ENCODE measurements at regions not wholly inside any gene's neighbourhood (a gene's known extent, or its start where the extent isn't known, plus 50 kb on each side); places are given as distances from the start of the nearest gene placed in this dataset.
"Not testable (repeated sequence)": the region's sequence is repeated elsewhere in the genome, so short reads cannot be mapped to it uniquely, and the experiment has no call there.

DNA sequence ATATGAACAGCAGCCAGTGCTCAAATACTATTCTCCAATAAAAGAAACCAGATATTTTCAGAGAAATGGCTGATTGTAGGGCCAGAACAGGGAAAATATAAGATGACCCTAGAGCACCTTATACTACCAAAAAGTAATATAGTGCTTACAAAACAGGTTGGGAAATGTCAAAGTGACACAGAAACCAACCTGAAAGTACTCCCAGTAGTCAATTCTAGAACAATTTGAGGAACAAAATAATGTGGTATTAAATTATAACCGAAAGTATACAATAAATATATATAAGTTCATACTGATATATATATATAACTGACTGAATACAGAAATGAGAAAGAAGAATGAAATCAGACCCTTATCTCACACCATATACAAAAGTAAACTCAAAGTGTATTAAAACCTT is 657.2 kb upstream of the PHF14 start:
- no peak for DNase-seq

DNA sequence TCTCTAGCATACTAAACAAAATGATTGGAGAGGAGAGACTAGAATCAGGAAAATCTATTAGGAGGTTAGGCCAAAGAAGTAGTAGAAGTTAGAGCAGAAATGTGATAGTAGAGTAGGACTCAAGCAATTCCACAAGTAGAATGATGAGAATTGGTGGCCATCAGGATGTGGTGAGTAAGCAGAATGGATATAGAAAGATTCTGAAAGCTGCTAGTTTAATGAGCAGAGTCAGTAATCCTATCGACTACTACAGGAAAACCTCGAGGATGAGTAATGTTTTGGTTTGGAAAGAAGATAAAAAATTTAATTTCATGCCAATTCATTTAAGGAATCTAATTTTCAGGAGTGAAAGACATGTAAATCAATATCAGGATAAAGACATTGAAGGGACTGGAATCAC is 648.3 kb upstream of the PHF14 start:
- no peak for DNase-seq

DNA sequence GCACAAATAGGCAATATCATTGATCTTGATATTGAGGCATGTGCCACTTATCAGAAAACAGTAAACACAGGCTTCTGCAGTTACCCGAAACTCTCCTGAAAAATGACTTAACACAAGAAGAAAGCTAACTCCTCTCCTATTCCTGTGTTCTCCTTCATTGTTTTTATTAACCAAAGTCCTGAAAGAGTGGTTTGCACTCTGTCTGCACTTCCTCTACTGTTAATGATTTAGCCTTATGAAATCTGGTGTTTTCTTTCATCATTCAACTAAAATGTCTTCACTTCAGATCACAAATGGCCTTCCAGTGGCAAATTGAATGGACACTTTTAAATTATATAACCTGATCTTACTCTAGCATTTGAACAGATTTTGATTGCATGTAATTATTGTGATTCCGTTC is 630.6 kb upstream of the PHF14 start:
- DNase-seq: no peak

DNA sequence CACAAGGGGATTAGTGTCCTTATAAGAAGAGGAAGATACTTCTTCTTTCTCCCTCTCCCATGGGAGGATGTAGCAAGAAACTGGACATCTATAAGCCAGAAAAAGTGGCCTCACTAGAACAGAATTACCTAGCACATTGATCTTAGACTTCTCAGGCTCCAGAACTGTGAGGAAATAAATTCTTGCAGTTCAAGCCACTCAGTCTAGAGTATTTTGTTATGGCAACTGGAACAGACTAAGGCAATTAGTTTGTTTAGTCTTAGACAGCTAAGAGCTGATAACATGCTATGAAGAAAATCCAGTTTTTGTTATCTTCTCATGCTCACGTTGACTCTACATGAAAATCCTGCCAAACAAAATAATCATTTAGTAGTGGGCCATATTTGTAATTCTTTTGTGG is 627.6 kb upstream of the PHF14 start:
- DNase-seq: no peak

DNA sequence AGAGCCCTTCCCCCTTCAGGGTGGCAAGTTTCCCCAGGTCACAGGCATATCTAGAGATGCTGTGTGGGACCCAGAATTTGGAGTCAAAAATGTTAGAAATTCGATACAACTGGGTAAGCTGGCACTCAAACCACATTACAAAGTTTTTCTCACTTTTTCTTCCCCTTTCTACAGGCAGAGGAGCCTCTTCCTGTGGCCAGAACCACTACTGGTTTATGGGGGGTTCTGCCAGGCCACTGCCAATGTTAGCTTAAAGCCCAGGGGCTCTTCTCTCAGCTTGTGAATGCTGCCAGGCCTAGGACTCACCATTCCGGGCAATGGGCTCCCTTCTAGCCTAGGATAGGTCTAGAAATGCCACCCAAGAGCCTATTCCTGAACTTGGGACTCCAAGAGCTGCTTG is 617.9 kb upstream of the PHF14 start:
- no peak for DNase-seq

DNA sequence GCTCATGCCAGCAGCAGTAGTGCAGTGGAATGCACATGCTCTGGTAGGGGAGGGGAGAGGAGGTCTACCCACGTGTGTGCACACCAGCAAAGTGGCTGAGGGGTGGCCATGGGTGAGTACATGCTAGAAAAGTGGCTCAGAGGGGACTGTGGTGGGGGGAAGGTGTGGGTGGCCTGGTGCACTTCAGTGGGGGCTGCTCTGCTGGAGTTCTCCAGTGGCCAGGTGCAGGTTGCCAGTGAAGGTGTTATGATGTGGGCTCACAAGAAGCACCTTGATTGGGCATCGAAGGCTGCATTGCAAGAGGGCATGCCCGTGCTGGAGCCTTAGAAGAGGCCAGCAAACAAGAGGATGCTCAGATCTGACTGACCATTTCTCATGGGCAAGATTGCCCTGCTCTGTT is 613.6 kb upstream of the PHF14 start:
- DNase-seq: no peak

DNA sequence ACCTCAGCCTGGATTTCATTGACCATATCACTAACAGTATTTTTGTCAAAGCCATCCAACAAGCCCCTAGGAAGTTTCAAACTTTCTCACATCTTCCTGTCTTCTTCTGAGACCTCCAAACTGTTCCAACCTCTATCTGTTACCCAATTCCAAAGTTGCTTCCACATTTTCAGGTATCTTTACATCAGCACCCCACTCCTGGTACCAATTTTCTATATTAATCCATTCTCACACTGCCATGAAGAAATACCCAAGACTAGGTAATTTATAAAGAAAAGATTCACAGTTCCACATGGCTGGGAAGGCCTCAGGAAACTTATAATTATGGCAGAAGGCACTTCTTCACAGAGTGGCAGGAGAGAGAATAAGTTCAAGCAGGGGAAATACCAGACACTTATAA is 571.9 kb upstream of the PHF14 start:
- DNase-seq: no peak

DNA sequence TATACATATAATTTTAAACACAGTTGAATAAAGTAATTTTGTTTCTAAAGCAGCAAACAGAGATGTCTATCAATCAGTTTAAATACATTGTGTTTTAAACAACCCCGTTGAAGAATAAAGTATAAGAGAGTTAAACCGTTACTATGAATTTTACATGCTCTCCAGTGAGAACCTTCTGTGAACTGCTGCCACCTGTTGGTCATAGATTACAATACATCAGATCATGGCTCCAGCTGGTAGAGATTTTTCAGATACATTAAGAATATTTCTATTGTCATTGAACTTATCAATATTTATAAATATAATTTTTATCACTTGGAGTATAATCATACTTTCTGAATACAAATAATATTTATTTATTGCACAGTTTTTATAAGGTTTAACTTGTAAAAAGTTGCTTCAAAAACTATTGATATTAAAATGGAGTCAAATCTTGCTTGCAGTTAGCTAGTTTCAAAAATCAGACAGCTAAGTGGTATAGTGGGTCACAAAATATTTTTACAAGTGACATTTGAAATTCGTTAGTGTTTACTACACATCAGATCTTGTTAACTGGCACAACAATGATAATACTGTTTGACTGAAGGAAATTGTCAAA is 561.2 kb upstream of the PHF14 start:
- DNase-seq: peak; percentile 31

DNA sequence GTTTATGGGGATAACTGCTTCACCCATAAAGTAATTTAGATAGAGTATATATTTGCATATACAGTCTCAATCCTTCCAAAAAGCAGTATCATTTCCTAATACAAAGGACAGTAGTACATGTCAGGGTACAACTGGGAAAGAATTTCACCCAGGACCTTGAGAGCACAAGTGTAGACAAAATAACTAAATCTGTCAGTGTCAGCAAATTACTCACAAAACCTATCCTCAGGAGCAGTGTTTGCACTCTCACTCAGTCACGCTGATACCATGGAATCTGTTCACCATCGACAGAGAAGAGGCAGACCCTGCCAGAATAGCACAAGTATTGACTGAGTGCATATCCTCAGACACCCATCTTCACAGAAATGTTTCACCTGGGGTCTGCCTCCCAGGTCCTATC is 554.7 kb upstream of the PHF14 start:
- no peak for DNase-seq

DNA sequence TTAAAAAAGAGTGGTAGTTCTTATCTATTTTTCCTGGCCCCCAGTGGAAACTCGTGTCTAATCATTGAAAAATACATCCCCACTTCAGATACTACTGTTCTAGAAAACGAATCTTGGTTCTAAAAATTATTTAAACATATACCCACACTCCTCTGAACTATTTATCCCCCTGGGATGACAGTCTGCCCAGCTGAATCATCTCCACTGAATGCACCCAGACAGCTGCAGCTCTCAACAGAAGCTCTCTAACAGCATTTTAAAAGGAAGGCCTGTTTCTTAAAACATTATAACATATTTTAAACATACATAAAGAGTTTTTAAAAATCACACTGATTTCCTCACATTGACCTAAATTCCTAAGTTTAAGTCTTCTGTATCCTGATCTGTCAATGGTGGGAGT is 544.6 kb upstream of the PHF14 start:
- DNase-seq: peak; percentile 0

DNA sequence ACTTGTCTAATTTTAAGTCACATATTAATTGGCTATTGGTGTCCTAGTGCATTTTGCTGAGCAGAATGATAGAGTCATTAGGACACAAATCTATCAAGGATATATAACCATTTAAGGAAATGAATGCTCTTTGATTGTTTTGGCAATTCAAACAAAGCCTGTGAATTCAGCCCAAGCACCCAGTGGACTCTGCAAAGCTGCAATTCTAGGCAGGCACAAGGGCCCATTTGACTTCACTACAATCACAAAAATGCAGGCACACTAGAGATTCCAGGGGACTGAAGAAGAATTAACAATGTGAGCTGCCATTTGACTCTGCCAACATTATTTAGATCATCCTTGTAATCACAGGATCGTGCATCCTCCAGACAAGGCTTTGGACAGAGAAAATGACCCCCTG is 544.2 kb upstream of the PHF14 start:
- DNase-seq: no peak

DNA sequence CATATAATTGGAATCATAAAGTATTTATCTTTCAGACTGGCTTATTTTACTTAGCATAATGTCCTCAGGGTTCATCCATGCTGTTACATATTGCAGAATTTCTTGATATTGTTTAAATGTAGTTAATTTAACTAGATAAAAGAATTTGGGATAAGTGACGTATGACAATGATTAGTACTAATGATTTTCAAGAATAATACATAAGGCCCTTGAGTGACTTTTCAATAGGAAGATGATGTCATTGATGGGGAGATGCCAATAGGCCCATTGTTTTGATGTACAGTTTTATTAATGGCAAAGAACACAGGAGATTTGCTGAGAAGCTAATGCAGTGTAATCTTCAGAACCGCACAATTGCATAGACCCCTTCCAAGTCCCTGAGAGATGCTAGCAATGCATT is 537.4 kb upstream of the PHF14 start:
- no peak for DNase-seq

DNA sequence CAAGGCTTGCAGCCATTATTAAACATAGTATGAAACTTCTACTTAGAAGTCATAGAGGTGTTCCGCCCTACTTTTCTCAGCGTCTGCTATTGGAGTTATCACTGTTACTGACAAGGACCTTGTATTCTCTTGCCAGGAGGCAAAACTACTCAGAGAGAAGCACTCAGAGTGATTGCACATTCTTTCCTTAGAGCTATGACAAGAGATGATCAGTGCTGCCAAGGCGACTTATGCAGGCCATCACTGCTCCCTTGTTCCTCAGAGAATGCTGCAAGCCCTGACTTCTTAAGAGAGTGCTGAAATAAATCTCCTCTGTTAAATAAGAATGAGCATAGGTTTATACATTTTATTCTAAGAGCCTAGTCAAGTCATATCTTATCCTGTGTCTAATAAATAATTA is 534.6 kb upstream of the PHF14 start:
- no peak for DNase-seq

DNA sequence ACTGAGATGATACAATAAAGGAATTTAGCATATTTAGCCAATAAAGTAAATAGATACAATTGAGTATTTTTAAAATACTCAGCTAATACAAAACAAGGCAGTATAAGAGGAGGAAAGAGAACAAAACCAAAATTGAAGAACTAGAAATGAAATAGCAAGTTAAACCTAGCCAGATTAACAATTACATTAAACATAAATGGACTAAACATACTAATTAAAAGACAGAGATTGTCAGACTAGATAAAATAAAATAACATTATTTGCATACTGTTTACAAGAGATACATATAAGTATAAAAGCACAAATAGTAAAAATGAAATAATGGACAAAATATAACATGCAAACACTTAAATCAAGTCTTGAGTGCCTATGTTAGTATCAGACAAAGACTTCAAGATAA is 517.7 kb upstream of the PHF14 start:
- no peak for DNase-seq

DNA sequence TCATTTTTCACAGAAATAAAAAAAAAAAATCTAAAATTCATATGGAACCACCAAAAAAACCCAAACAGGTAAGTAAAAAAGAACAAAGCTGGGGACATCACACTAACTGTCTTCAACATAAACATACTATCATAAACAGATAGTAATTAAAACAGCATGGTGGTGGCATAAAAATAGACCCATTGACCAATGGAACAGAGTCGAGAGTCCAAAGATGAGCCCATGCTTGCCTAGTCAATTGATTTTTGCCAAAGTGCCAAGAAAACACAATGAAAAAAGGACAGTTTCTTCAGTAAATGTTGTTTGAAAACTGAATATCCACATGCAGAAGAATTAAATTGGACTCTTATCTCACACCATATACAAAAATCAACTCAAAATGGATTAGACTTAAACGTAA is 513.2 kb upstream of the PHF14 start:
- no peak for DNase-seq

DNA sequence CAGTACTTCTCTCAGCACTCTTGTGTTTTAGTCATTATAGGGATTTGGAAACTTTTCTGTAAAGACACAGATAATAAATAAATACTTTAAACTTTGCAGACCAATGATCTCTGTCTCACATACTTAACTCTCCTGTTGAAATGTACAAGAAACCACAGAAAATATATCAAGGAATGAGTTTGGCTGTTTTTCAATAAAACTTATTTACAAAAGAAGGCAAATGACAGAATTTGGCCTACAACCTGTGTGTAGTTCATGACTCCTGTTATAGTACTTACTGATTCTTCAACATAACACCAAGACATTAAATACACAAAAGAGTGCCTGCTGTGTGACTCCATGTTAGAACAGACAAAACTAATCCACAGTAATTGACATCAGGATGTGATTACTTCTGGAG is 510.0 kb upstream of the PHF14 start:
- DNase-seq: no peak

DNA sequence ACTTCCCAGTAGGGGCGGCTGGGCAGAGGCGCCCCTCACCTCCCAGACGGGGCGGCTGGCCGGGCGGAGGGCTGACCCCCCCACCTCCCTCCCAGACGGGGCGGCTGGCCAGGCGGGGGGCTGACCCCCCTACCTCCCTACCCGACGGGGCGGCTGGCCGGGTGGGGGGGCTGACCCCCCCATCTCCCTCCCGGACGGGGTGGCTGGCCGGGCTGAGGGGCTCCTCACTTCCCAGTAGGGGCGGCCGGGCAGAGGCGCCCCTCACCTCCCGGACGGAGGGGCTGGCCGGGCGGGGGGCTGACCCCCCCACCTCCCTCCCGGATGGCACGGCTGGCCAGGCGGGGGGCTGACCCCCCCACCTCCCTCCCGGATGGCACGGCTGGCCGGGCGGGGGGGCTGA is 508.1 kb upstream of the PHF14 start:
- not testable (repeated sequence) for DNase-seq

DNA sequence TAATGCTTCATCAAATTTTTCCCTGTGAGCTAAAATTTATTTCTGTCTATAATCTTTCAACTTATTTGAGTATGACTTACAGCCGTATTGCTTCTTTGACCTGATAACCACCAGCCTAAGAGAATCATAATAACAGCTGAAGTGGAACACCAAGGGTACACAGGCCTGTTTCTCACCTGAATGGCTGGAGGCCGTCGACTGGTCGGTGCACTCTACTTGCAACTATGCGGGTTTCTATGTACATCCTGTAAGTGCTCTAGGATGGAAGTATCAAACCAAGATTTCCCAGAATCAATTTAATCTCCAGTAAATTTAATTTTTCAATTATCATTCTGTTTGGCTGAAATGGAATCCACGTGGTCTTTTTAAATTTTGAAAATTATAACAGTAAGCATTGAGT is 504.8 kb upstream of the PHF14 start:
- no peak for DNase-seq

DNA sequence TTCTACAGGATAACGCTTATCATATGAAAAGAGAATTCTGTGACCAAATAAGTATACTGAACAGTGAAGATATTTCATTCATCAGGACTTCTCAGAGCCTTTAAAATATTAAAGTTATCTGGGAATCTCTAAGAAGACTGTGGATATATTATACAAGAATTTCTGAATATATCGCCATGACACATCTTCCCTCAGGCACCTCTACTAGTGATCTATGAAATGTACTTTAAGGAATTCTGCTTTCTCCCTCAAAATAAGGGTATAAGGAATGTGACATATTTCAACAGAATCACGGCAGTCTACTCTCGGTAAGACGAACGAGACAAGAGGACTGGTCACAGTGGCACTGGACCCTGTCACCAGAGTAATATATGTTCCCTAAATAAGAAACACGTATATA is 504.2 kb upstream of the PHF14 start:
- no peak for DNase-seq

DNA sequence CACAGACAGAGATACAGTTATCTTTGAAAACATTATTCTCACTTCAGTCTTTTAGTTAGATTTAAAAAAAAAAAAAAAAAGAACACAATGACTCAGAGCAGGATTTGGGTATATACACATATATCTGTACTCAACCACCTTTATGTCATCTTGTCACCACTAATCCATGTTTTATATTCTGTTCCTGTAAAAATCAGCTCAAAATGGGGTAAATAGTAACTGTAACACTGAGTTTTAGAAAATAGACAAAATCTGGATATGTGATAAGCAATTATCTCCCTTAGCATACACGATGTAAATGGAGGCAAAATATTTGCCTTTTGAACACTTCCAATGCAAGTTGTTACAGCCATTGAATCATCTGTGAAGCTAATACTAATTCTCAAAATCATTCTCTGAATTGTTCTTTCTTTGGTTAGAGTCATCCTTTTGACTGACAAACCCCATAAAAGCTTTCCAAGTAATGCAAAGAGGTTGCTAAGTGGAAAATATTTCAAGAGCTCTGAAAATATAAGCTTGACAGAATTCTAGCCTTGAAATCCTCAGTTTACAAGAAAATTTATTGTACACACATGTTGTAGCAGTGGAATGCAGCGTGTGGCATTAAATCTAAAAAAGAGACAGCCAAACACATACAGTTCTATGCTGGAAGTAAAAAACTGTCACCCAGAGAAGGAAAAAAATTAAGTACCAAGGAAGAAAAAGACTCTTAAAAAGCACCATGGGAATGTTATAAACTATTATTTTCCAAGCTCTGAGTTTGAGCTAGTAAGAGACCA is 502.2 kb upstream of the PHF14 start:
- no peak for DNase-seq

DNA sequence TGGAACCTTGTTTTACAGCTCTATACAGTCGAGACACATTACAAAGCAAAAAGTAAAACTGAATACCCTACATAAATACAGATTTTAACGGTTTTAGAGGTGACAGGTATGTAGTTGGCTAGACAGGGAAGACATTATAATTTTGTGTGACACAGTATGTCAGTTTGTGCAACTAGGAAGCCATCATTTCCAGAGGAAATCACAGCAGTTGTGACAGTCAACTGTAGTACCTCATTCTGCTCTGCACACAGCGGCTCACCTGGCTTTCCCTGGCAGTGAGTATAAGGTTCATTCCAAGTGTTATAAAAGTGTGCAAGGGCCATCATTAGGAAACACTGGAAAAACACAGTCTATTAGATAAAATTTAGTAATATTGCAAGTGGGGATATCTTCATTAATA is 501.6 kb upstream of the PHF14 start:
- DNase-seq: no peak

DNA sequence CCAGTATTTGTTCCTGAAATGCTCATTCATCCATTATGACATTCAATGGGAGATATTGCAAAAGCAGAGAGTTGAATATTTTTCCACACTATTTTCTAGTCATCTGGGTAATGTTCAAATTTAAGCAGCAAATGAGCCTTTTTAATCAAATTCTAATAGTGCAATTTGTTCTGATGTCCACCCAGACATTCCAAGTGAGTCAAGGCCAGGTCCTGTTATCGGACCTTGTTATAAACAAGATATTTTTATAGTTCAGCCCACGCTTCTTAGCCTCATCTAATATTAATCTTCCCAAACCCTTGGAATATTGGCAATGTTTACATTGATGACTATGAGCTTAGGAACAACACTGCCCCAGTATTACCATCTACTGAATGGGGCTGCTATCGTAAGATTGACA is 500.1 kb upstream of the PHF14 start:
- no peak for DNase-seq

DNA sequence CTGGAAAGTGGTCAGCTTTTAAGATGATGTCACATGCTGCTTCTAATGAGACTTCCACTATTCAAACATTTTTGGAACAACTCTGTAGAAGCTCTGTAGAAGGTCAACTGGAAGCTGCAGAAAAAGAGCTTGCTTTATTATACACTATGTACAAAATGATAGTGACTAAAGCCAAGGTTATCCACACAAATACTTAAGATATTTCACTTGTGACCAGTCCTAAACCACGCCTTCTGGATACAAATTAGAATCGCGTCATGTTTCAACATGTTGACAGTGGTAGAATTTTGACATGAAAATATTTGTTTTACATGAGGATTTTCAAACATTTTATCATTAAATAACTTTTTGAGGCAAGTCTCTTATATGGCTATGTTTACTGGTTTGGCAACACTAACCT is 499.6 kb upstream of the PHF14 start:
- no peak for DNase-seq

DNA sequence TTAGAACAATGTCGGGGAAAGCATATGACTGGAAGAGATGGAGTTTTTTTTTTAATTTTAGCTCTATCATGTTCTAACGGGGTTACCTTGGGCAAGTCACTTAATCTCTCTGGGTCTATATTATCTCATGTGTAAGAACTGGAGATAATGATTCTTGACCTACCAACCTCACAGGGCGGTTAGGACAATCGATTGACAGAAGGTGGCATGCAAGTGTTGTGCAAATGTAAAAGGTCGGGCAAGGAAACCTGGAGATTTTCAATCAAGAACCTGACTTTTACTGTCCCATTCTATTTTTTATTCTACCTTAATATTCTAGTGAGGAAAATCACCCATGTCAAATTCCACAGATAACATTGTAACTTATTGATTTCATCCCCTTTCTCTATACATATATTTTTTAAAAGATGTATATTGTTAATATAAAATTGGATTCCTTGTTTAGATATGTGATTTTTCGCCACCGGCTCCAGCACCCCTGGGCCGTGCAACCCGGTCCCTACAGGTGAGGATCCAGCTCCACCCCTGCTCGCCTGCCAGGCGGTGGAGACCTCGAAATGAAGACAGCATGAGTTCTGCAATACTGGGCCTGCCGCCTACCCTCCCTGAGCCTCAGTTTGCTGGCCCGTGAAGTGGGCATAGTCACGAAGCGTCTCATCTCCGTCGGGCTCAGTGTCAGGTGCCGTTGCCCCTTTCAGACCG is 497.6 kb upstream of the PHF14 start:
- DNase-seq: no peak

Data from fibroblast of skin of scalp (primary cell).